Osteocyte (in vitro differentiated cells): ENCODE measurements at regions not wholly inside any gene's neighbourhood (a gene's known extent, or its start where the extent isn't known, plus 50 kb on each side); places are given as distances from the start of the nearest gene placed in this dataset.

Experiments
- DNase-seq: peaks from one replicate; pipeline ENCODE4 v3.0.0; 2021; ENCODE audit warnings: mixed read lengths; ENCODE audit not compliant: unreplicated experiment; ENCODE audit errors: extremely low spot score
- H3K27ac Mint-ChIP-seq: one replicate; pipeline ENCODE4 v1.8.0; 2021; ENCODE audit warnings: mild to moderate bottlenecking, mixed read lengths; ENCODE audit not compliant: unreplicated experiment
- H3K27me3 Mint-ChIP-seq: one replicate; pipeline ENCODE4 v1.8.0; 2021; ENCODE audit warnings: mixed read lengths; ENCODE audit not compliant: unreplicated experiment
- H3K36me3 Mint-ChIP-seq: one replicate; pipeline ENCODE4 v1.8.0; 2021; ENCODE audit warnings: mixed read lengths; ENCODE audit not compliant: unreplicated experiment
- H3K4me1 Mint-ChIP-seq: one replicate; pipeline ENCODE4 v1.8.0; 2021; ENCODE audit warnings: mixed read lengths; ENCODE audit not compliant: unreplicated experiment
- H3K4me3 Mint-ChIP-seq: one replicate; pipeline ENCODE4 v1.8.0; 2021; ENCODE audit warnings: mild to moderate bottlenecking, moderate library complexity, mixed read lengths; ENCODE audit not compliant: unreplicated experiment
- H3K9me3 Mint-ChIP-seq: one replicate; pipeline ENCODE4 v1.8.0; 2021; ENCODE audit warnings: mixed read lengths; ENCODE audit not compliant: unreplicated experiment
- TF ChIP-seq, protein P1 (sequence below): fragments of 200-600 bp; sonication (generic); IDR thresholded peaks from 2 replicates; pipeline ENCODE4 v1.5.0; 2021; ENCODE audit warnings: antibody characterized with exemption, mild to moderate bottlenecking, moderate library complexity

DNA sequence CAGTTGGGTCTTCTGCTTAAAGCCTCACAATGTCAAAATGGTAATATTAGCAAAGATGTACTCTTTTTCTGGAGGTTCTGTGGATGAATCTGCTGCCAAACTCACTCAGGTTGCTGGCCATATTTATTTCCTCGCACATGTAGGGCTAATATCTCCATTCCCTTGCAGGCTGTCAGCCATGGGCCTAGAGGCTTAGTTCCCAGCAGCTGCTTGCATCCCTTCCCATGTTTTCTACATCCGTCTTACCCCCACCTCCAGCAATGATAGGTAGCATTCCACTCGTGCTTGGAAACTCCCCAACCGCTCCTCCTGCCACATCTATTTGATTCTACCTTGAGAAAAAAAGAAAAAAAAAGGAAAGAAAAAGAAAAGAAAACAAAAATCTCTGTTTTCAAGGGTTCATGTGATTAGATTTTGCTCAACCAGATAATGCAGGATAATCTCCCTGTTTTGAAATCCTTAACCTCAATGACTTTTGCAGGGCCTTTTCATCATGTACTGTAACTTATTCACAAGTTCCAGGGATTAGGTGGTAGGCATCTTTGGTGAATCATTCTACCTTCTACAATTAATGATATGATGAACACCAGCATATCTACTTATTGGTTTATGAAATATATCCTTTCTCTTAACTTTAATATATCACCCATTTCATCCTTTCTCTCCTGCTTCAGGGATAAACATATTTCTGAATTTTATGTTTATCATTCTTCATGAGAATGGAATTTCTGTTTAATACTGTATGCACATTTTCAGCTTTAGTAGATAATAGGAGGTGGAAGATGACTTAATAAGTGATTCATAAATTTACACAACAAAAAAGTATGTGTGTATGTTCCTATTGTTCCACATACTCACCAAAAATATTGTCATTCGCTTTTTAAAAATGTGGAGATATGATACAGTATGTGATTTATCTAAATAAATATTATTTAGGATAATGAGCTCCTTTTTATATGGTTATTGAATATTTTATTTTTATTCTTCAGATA is 931.9 kb downstream of the SLITRK5 start:
- TF ChIP-seq, protein P1, sequence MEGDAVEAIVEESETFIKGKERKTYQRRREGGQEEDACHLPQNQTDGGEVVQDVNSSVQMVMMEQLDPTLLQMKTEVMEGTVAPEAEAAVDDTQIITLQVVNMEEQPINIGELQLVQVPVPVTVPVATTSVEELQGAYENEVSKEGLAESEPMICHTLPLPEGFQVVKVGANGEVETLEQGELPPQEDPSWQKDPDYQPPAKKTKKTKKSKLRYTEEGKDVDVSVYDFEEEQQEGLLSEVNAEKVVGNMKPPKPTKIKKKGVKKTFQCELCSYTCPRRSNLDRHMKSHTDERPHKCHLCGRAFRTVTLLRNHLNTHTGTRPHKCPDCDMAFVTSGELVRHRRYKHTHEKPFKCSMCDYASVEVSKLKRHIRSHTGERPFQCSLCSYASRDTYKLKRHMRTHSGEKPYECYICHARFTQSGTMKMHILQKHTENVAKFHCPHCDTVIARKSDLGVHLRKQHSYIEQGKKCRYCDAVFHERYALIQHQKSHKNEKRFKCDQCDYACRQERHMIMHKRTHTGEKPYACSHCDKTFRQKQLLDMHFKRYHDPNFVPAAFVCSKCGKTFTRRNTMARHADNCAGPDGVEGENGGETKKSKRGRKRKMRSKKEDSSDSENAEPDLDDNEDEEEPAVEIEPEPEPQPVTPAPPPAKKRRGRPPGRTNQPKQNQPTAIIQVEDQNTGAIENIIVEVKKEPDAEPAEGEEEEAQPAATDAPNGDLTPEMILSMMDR: no peak
- Mint-ChIP-seq H3K36me3 (no peaks in the 10 kb centered on the region), H3K9me3 (peaks cover 3% of the 10 kb centered on the region), H3K27ac (no peak overlapping the region), H3K4me1 (no peaks in the 10 kb centered on the region), H3K27me3 (no peaks in the 10 kb centered on the region), H3K4me3 (no peak overlapping the region)
- DNase-seq: no peak

DNA sequence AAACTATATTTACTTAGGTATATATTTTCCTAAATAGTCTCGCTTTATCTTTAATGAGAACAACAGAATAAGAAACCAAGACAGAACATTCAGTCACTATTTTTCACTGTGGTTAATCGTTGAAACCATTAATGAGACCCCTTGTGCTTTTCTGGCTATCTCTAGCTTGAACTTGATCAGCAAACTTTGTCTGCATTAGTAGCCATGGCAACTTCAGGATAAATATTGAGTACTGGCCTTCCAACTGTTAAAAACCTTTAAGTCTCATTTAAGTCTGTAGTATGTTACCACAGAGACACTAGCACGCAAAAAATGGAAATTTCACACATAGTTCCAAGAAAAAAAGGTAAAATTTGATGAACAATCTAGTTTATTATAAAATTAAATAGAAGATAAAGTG is 946.0 kb downstream of the SLITRK5 start:
- DNase-seq: no peak
- Mint-ChIP-seq H3K4me1 (no peaks in the 10 kb centered on the region), H3K36me3 (no peaks in the 10 kb centered on the region), H3K4me3 (no peak overlapping the region), H3K27ac (no peak overlapping the region), H3K27me3 (no peaks in the 10 kb centered on the region), H3K9me3 (no peaks in the 10 kb centered on the region)
- TF ChIP-seq, protein P1: no peak

DNA sequence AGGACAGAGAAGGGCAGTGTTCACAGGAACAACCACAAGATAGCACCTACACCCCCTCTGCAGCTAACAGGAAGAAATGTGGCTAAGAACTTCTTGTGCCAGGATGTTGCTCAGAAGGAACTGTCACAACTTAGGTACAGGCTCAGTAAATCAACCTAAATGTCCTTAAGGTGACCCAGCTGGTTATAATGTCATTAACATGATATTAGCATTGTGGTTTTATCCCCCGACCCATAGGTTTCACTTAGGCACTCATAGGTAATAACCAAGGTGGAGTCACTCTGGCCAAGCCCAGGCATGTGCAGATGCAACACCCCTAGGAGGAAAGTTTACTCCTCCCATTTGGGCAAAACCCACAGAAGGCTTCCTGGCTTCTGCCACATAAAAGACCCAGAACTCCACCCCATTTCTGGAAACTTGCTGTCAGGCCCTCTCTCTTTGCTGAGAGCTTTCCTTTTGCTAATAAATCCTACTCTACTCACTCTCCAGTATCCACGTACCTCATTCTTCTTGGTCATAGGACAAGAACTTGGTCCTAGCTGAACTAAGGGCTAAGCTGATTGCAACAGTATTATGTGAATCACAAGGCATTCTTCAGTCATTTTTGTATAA is 951.3 kb downstream of the SLITRK5 start:
- Mint-ChIP-seq H3K4me1 (no peaks in the 10 kb centered on the region), H3K36me3 (no peaks in the 10 kb centered on the region), H3K27ac (no peak overlapping the region), H3K4me3 (no peak overlapping the region), H3K27me3 (no peaks in the 10 kb centered on the region), H3K9me3 (no peaks in the 10 kb centered on the region)
- TF ChIP-seq, protein P1: no peak
- DNase-seq: no peak

DNA sequence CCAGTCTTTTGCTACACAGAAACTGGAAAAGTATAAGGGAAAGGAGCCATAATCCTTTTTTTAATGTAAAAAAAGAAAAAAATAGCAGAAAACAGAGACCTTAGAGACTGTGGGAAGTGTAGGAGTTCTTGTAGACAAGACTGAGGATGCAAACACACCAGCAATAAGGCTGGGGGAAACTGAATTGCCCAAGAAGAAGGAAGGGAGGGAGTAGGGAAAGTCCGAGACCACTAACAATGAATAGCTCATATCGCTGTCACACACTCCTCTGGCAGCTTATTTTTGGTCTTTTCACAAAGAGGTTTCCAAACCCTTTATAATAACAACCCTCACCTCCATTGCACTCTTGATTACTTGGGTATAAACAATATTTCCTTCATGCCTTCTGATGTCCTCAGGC is 952.0 kb downstream of the SLITRK5 start:
- H3K27me3 Mint-ChIP-seq: no peaks in the 10 kb centered on the region
- no peaks in the 10 kb centered on the region for H3K9me3 Mint-ChIP-seq
- H3K4me1 Mint-ChIP-seq: no peaks in the 10 kb centered on the region
- TF ChIP-seq, protein P1: no peak
- H3K4me3 Mint-ChIP-seq: no peak overlapping the region
- no peaks in the 10 kb centered on the region for H3K36me3 Mint-ChIP-seq
- no peak overlapping the region for H3K27ac Mint-ChIP-seq
- no peak for DNase-seq

DNA sequence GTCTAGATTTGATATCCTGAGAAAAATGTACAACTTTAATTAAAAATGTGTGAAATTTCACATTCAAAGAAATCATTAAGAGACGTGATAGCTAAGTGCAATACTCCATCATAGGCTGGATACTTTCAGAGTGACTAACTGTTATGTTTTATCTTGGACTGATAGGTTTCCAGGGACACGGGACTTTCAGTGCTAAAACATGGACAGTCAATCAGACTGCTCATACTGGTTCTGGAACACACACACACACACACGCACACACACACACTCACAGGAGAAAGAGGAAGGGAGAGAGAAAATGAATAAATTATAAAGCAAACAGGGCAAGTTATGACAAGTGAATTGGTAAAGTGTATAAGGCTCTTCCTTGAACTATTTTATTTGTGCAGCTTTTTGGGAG is 955.9 kb downstream of the SLITRK5 start:
- Mint-ChIP-seq H3K27ac (no peak overlapping the region), H3K36me3 (no peaks in the 10 kb centered on the region), H3K4me1 (no peaks in the 10 kb centered on the region), H3K4me3 (no peak overlapping the region), H3K27me3 (no peaks in the 10 kb centered on the region), H3K9me3 (no peaks in the 10 kb centered on the region)
- DNase-seq: no peak
- TF ChIP-seq, protein P1: no peak
